PC-9 (cell line): ENCODE measurements at regions not wholly inside any gene's neighbourhood (a gene's known extent, or its start where the extent isn't known, plus 50 kb on each side); places are given as distances from the start of the nearest gene placed in this dataset.

Experiments used
- BruUV-seq: library from RNA; stranded (reverse); fragments of 400-500 nt; replicated peaks from 2 replicates; lab custom pipeline; 2021; lab: Mats Ljungman, UMichigan
- CTCF ChIA-PET: fragments of 300-600 bp; sonication (Branson Sonifier 250); formaldehyde crosslinking; loops from one replicate; lab custom pipeline; 2022; ENCODE audit warnings: antibody characterized with exemption; lab: Charles Lee
- POLR2A ChIA-PET: fragments of 300-600 bp; sonication (Branson Sonifier 250); formaldehyde crosslinking; loops from one replicate; lab custom pipeline; 2022; ENCODE audit warnings: antibody characterized with exemption; ENCODE audit not compliant: unreplicated experiment; lab: Charles Lee
- DNase-seq, 2 experiments: peaks; one replicate each; pipeline versions ENCODE4 v3.0.0 to v3.0.0-alpha.2; 2015 to 2022; ENCODE audit warnings: mixed read lengths in 1 of 2
- H2AFZ ChIP-seq: fragments of 200-600 bp; sonication (generic); 2 replicates; pipeline ENCODE4 v1.8.1; 2017; ENCODE audit warnings: antibody characterized with exemption
- H3F3A ChIP-seq: fragments of 200-600 bp; sonication (generic); 2 replicates; pipeline ENCODE4 v1.8.1; 2017; ENCODE audit warnings: antibody characterized with exemption, mild to moderate bottlenecking, low read depth; ENCODE audit not compliant: insufficient read depth
- H3K27ac ChIP-seq: fragments of 200-600 bp; sonication (generic); 2 replicates; pipeline ENCODE4 v1.6.1; 2016; ENCODE audit warnings: mixed run types
- H3K27me3 ChIP-seq: fragments of 200-600 bp; sonication (generic); 2 replicates; pipeline ENCODE4 v1.6.1; 2016; ENCODE audit warnings: low read depth, mixed run types; ENCODE audit not compliant: insufficient read depth
- H3K36me3 ChIP-seq: fragments of 200-600 bp; sonication (generic); 2 replicates; pipeline ENCODE4 v1.6.1; 2016; ENCODE audit warnings: low read depth, mixed run types
- H3K4me1 ChIP-seq: fragments of 200-600 bp; sonication (generic); replicated peaks from 2 replicates; pipeline ENCODE4 v1.6.1; 2016; ENCODE audit warnings: mixed run types; ENCODE audit not compliant: insufficient read depth
- H3K4me2 ChIP-seq: fragments of 200-600 bp; sonication (generic); 2 replicates; pipeline ENCODE4 v1.6.1; 2017; ENCODE audit warnings: mixed run types
- H3K4me3 ChIP-seq: fragments of 200-600 bp; sonication (generic); 2 replicates; pipeline ENCODE4 v1.6.1; 2016; ENCODE audit warnings: mixed run types
- H3K79me2 ChIP-seq: fragments of 200-600 bp; sonication (generic); 2 replicates; pipeline ENCODE4 v1.6.1; 2017; ENCODE audit warnings: low read depth, mixed run types
- H3K9me2 ChIP-seq: fragments of 200-600 bp; sonication (generic); 2 replicates; pipeline ENCODE4 v1.8.1; 2017; ENCODE audit warnings: mild to moderate bottlenecking; ENCODE audit not compliant: insufficient read depth
- H3K9me3 ChIP-seq: fragments of 200-600 bp; sonication (generic); 2 replicates; pipeline ENCODE4 v1.8.1; 2016; ENCODE audit warnings: low read depth; ENCODE audit not compliant: insufficient read depth
- H4K20me1 ChIP-seq: fragments of 200-600 bp; sonication (generic); 2 replicates; pipeline ENCODE4 v1.8.1; 2017; ENCODE audit not compliant: insufficient read depth
- EZH2 ChIP-seq: fragments of 200-600 bp; sonication (generic); IDR thresholded peaks from 2 replicates; pipeline ENCODE4 v1.8.0; 2017; ENCODE audit warnings: antibody characterized with exemption, low read depth
- intact Hi-C: fragments of 100-400 bp; cut with micrococcal nuclease; formaldehyde crosslinking; loops from one replicate; pipeline ENCODE4 v1.10.0; 2022; ENCODE audit not compliant: unreplicated experiment
- TF ChIP-seq, protein P1 (sequence below): fragments of 200-600 bp; sonication (generic); conservative IDR thresholded peaks from 2 replicates; pipeline ENCODE4 v1.6.1; 2017; ENCODE audit warnings: mixed run types, antibody characterized with exemption, mild to moderate bottlenecking, moderate library complexity

DNA sequence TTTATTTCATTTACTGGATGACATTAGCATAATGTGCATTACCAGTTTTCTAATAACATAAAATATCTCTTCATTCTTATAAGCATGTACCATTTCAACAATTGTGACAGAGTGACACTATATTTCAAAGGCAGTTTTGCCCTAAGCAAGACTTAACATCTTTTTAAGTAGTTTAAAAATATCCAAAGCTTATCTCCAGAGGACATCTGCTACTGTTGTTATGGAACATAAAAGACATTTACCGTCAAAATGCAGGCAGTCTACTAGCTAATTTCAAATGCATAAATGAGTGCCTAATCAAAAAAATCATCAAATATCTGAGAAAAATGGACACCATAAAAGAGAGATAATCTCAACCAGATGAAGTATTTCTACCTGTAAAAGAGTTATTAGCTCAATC lies 782.4 kb upstream of the BRINP3 start:
- TF ChIP-seq, protein P1, sequence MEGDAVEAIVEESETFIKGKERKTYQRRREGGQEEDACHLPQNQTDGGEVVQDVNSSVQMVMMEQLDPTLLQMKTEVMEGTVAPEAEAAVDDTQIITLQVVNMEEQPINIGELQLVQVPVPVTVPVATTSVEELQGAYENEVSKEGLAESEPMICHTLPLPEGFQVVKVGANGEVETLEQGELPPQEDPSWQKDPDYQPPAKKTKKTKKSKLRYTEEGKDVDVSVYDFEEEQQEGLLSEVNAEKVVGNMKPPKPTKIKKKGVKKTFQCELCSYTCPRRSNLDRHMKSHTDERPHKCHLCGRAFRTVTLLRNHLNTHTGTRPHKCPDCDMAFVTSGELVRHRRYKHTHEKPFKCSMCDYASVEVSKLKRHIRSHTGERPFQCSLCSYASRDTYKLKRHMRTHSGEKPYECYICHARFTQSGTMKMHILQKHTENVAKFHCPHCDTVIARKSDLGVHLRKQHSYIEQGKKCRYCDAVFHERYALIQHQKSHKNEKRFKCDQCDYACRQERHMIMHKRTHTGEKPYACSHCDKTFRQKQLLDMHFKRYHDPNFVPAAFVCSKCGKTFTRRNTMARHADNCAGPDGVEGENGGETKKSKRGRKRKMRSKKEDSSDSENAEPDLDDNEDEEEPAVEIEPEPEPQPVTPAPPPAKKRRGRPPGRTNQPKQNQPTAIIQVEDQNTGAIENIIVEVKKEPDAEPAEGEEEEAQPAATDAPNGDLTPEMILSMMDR: no peak
- no peak for TF ChIP-seq EZH2
- ChIA-PET POLR2A (no interaction called here), CTCF (no interaction called here)
- Histone ChIP-seq H3K4me1 (no peaks in the 10 kb centered on the region), H3K9me2 (no peaks in the 10 kb centered on the region; the same call in 1 of the 2 replicates), H3K79me2 (no peaks in the 10 kb centered on the region), H3K27ac (no peak overlapping the region), H3K4me3 (no peak overlapping the region), H3K4me2 (no peak overlapping the region), H3K27me3 (no peaks in the 10 kb centered on the region), H3K9me3 (no peaks in the 10 kb centered on the region), H4K20me1 (no peaks in the 10 kb centered on the region), H3K36me3 (no peaks in the 10 kb centered on the region), H3F3A (no peaks in the 10 kb centered on the region), H2AFZ (no peak overlapping the region)
- intact Hi-C loops: no loop called here
- no TSS peak for BruUV-seq
- DNase-seq: no peak

DNA sequence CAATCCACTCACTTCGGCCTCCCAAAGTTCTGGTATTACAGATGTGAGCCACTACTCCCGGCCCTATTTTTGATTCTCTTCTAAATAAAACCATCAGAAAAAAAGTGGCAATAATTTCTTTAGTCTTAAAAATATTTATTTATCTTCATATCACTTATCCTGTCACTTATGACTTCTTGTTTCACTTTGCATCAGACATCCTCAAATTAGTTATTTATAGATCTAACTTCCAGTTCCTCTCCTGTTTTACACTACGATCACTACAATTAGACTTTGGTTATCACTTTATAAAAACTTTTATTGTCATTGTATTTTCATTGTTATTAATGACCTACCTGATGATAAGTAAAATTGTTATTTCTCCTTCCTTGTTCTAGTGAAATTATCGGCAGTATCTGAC lies 783.4 kb upstream of the BRINP3 start:
- H4K20me1 ChIP-seq: no peaks in the 10 kb centered on the region
- no peaks in the 10 kb centered on the region for H3K4me1 ChIP-seq
- H3K27me3 ChIP-seq: no peaks in the 10 kb centered on the region
- no TSS peak for BruUV-seq
- H3K4me2 ChIP-seq: no peak overlapping the region
- no peak overlapping the region for H2AFZ ChIP-seq
- CTCF ChIA-PET: no interaction called here
- POLR2A ChIA-PET: no interaction called here
- no peak overlapping the region for H3K27ac ChIP-seq
- intact Hi-C loops: no loop called here
- H3K4me3 ChIP-seq: no peak overlapping the region
- no peaks in the 10 kb centered on the region for H3K9me3 ChIP-seq
- no peaks in the 10 kb centered on the region for H3K36me3 ChIP-seq
- TF ChIP-seq EZH2: no peak
- TF ChIP-seq, protein P1: no peak
- no peak for DNase-seq
- H3K9me2 ChIP-seq: no peaks in the 10 kb centered on the region; the same call in 1 of the 2 replicates
- no peaks in the 10 kb centered on the region for H3F3A ChIP-seq
- H3K79me2 ChIP-seq: no peaks in the 10 kb centered on the region

DNA sequence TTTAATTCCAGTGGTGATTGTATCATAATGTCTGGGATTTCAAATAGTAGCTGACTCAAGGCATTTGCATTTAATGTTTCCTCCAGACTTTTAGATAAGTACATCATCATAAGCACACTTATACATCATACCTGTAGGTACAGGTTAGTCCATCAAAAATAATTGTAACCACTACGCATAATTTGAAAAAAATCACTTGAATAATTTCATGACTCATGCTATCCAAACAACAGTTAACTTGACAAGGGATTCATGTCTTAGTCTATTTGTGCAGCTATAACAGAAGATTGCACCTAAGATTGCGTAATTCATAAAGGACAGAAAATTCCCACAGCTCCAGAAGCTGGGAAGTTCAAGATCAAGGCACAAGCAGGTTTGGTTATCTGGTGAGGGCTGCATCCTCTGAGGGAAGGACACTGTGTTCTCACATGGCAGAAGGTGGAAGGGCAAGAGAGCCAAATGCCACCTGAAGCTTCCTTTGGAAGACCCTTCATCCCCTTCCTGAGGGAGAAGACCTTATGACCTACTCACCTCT lies 801.7 kb upstream of the BRINP3 start:
- no peaks in the 10 kb centered on the region for H3K36me3 ChIP-seq
- CTCF ChIA-PET: no interaction called here
- no peak overlapping the region for H3K27ac ChIP-seq
- no TSS peak for BruUV-seq
- H3K9me2 ChIP-seq: no peaks in the 10 kb centered on the region
- no peak overlapping the region for H3K4me3 ChIP-seq
- no peak overlapping the region for H3K4me2 ChIP-seq
- no peaks in the 10 kb centered on the region for H4K20me1 ChIP-seq
- TF ChIP-seq, protein P1: no peak
- TF ChIP-seq EZH2: no peak
- intact Hi-C loops: no loop called here
- no peaks in the 10 kb centered on the region for H3K79me2 ChIP-seq
- no peak for DNase-seq
- H3F3A ChIP-seq: no peaks in the 10 kb centered on the region
- H3K4me1 ChIP-seq: no peaks in the 10 kb centered on the region
- H2AFZ ChIP-seq: no peak overlapping the region
- H3K9me3 ChIP-seq: no peaks in the 10 kb centered on the region
- no peaks in the 10 kb centered on the region for H3K27me3 ChIP-seq
- POLR2A ChIA-PET: no interaction called here
